KMS-11 (cell line): ENCODE measurements at regions not wholly inside any gene's neighbourhood (a gene's known extent, or its start where the extent isn't known, plus 50 kb on each side); places are given as distances from the start of the nearest gene placed in this dataset.
"Not testable (repeated sequence)": the region's sequence is repeated elsewhere in the genome, so short reads cannot be mapped to it uniquely, and the experiment has no call there.

Source experiments
- H2AFZ ChIP-seq: fragments of 200-600 bp; sonication (generic); 2 replicates; pipeline ENCODE4 v1.6.1; 2016; ENCODE audit warnings: antibody characterized with exemption, mixed run types, low read depth
- H3K27ac ChIP-seq: fragments of 200-600 bp; sonication (generic); 2 replicates; pipeline ENCODE4 v1.6.1; 2016; ENCODE audit warnings: mild to moderate bottlenecking, mixed run types
- H3K27me3 ChIP-seq: fragments of 200-600 bp; sonication (generic); 2 replicates; pipeline ENCODE4 v1.6.1; 2017; ENCODE audit warnings: mild to moderate bottlenecking, low read depth, mixed run types, moderate library complexity; ENCODE audit not compliant: insufficient read depth
- H3K36me3 ChIP-seq: fragments of 200-600 bp; sonication (generic); 2 replicates; pipeline ENCODE4 v1.6.1; 2017; ENCODE audit warnings: mild to moderate bottlenecking, mixed run types; ENCODE audit not compliant: insufficient read depth
- H3K4me1 ChIP-seq: fragments of 200-600 bp; sonication (generic); 2 replicates; pipeline ENCODE4 v1.6.1; 2016; ENCODE audit warnings: mild to moderate bottlenecking, low read depth, mixed run types; ENCODE audit not compliant: poor library complexity, severe bottlenecking
- H3K4me2 ChIP-seq: fragments of 200-600 bp; sonication (generic); 2 replicates; pipeline ENCODE4 v1.7.0; 2016; ENCODE audit warnings: mild to moderate bottlenecking, mixed run types
- H3K4me3 ChIP-seq: fragments of 200-600 bp; sonication (generic); IDR thresholded peaks from 2 replicates; pipeline ENCODE4 v1.6.1; 2017; ENCODE audit warnings: low read depth, low read length, mixed read lengths; ENCODE audit not compliant: insufficient read depth
- H3K79me2 ChIP-seq: fragments of 200-600 bp; sonication (generic); 2 replicates; pipeline ENCODE4 v1.6.1; 2016; ENCODE audit warnings: low read depth, mixed run types; ENCODE audit not compliant: insufficient read depth
- H3K9ac ChIP-seq: fragments of 200-600 bp; sonication (generic); 2 replicates; pipeline ENCODE4 v1.6.1; 2016; ENCODE audit warnings: mild to moderate bottlenecking, mixed run types
- H4K20me1 ChIP-seq: fragments of 200-600 bp; sonication (generic); 2 replicates; pipeline ENCODE4 v1.6.1; 2016; ENCODE audit warnings: mild to moderate bottlenecking, mixed run types; ENCODE audit not compliant: insufficient read depth
- CTCF ChIP-seq: fragments of 200-600 bp; sonication (generic); conservative IDR thresholded peaks from 2 replicates; pipeline ENCODE4 v1.6.1; 2017; ENCODE audit warnings: low read depth, mild to moderate bottlenecking, antibody characterized with exemption, low read length, moderate library complexity, mixed read lengths

- H3K27ac ChIP-seq = no peak overlapping the region
- no peak for TF ChIP-seq CTCF
- no peak overlapping the region for H3K4me3 ChIP-seq
- H3K4me2 ChIP-seq = no peak overlapping the region
- H3K79me2 ChIP-seq = no peaks in the 10 kb centered on the region
- no peaks in the 10 kb centered on the region for H3K36me3 ChIP-seq
- no peak overlapping the region for H3K9ac ChIP-seq
- H3K27me3 ChIP-seq = no peaks in the 10 kb centered on the region
- no peaks in the 10 kb centered on the region for H4K20me1 ChIP-seq
- H2AFZ ChIP-seq = no peak overlapping the region
- no peaks in the 10 kb centered on the region for H3K4me1 ChIP-seq
Measured at GRCh38 chr16:31810863-31811262, 62.7 kb upstream of the ZNF267 start.

- H3K27ac ChIP-seq, H3K4me3 ChIP-seq, H2AFZ ChIP-seq, H3K4me2 ChIP-seq, H3K4me1 ChIP-seq, H3K79me2 ChIP-seq, H3K36me3 ChIP-seq, H3K27me3 ChIP-seq, H3K9ac ChIP-seq, H4K20me1 ChIP-seq: not testable (repeated sequence)
Measured at GRCh38 chr16:31816141-31816540, 57.5 kb upstream of the ZNF267 start.

GRCh38 chr16:31819386-31819785, 54.2 kb upstream of the ZNF267 start:
- TF ChIP-seq CTCF = no peak
- Histone ChIP-seq H3K27ac (no peak overlapping the region), H3K4me2 (no peak overlapping the region), H3K4me3 (no peak overlapping the region), H3K79me2 (no peaks in the 10 kb centered on the region), H3K27me3 (no peaks in the 10 kb centered on the region), H4K20me1 (no peaks in the 10 kb centered on the region), H3K9ac (no peak overlapping the region), H2AFZ (no peak overlapping the region), H3K4me1 (no peaks in the 10 kb centered on the region), H3K36me3 (no peaks in the 10 kb centered on the region)

- no peak overlapping the region for H3K4me3 ChIP-seq
- no peak overlapping the region for H3K9ac ChIP-seq
- H3K27me3 ChIP-seq = no peaks in the 10 kb centered on the region
- H3K27ac ChIP-seq = no peak overlapping the region
- no peaks in the 10 kb centered on the region for H3K4me1 ChIP-seq
- no peak overlapping the region for H3K4me2 ChIP-seq
- no peaks in the 10 kb centered on the region for H3K79me2 ChIP-seq
- TF ChIP-seq CTCF = no peak
- H2AFZ ChIP-seq = no peak overlapping the region
- no peaks in the 10 kb centered on the region for H3K36me3 ChIP-seq
- H4K20me1 ChIP-seq = no peaks in the 10 kb centered on the region
Measured at GRCh38 chr16:31819948-31820347, 53.7 kb upstream of the ZNF267 start.
